Testis (tissue), 2 donors: ENCODE measurements at regions not wholly inside any gene's neighbourhood (a gene's known extent, or its start where the extent isn't known, plus 50 kb on each side); places are given as distances from the start of the nearest gene placed in this dataset.

ENCODE experiments used
- DNase-seq: peaks from one replicate; pipeline ENCODE4 v3.0.0-alpha.2; 2019
- H3K27ac ChIP-seq, 2 donors: fragments of 200-600 bp; sonication (generic); one replicate each; pipeline ENCODE4 v1.5.1; 2019
- H3K27me3 ChIP-seq: fragments of 200-600 bp; sonication (generic); one replicate; pipeline ENCODE4 v1.5.1; 2019
- H3K36me3 ChIP-seq: fragments of 200-600 bp; sonication (generic); one replicate; pipeline ENCODE4 v1.5.1; 2017; ENCODE audit warnings: low read depth; ENCODE audit errors: missing control alignments
- H3K4me1 ChIP-seq: fragments of 200-600 bp; sonication (generic); one replicate; pipeline ENCODE4 v1.5.1; 2019
- H3K4me3 ChIP-seq, 2 donors: fragments of 200-600 bp; sonication (generic); one replicate each; pipeline ENCODE4 v1.5.1; 2017 to 2019
- H3K9me3 ChIP-seq: fragments of 200-600 bp; sonication (generic); one replicate; pipeline ENCODE4 v1.5.1; 2017
- POLR2A ChIP-seq: fragments of 450-650 bp; IDR thresholded peaks from one replicate; pipeline ENCODE4 v1.6.1; 2017; ENCODE audit warnings: antibody characterized with exemption, mild to moderate bottlenecking, moderate library complexity
- WGBS, 2 donors: methylation state at CpG; one replicate each; pipeline ENCODE4 v1.1.5; 2018; 5-methylcytosine and 5-hydroxymethylcytosine counted together
- intact Hi-C: fragments of 100-400 bp; cut with DNase I; formaldehyde crosslinking; loops from one replicate; pipeline ENCODE4 v1.15.1; 2023; ENCODE audit warnings: low total_unique reads
- TF ChIP-seq, protein P1 (sequence below), 3 experiments: fragments of 450-650 bp in 2 of 3; fragments of 200-600 bp in 1 of 3; sonication (generic) in 1 of 3; IDR thresholded peaks; one replicate each; pipeline ENCODE4 v1.5.1; 2016 to 2019; ENCODE audit warnings: antibody characterized with exemption in 3 of 3, mild to moderate bottlenecking in 2 of 3, moderate library complexity in 1 of 3

DNA sequence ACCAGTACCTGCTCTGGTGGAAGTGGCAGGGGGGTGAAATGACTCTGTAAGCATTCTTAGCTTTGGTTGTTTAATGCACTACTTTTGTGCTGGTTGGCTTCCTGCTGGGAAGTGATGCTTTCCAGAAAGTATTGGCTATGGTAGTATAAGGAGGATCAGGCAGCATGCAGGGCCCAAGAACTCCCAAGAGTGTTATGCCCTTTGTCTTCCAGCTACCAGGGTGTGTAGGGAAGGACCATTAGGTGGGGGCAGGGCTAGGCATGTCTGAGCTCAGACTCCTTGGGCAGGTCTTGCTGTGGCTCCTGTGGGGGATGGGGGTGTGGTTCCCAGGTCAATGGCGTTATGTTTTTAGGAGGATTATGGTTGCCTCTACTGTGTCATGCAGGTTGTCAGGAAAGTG, 135.8 kb upstream of the TRPC7 start:
- no peak for DNase-seq
- Histone ChIP-seq H3K36me3 (no peaks in the 10 kb centered on the region), H3K4me3 (no peak overlapping the region), H3K9me3 (no peaks in the 10 kb centered on the region), H3K27me3 (no peaks in the 10 kb centered on the region), H3K4me1 (no peaks in the 10 kb centered on the region), H3K27ac (no peak overlapping the region)
- TF ChIP-seq POLR2A = no peak
- WGBS, 2 donors = no CpG with 5 or more reads among the region's 1 CpG
- intact Hi-C loops = no loop called here

DNA sequence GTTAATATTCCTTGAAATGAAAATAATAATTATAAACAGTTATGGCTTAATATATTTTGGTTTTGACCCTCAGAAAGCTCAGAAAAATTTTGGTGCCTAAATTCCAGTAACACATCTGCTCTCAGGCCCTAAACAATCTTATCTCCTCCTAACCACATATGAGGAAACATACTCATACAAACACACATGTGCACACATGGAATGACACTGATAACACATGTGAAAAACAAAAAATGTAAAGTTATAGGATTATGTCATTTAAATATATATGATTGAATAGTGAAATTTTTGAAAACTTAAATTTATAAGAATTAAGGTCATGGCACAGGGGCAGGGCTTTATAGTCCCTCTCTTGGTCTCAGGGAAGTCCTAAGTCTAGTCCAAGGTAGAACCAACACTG, 127.2 kb upstream of the TRPC7 start:
- Histone ChIP-seq H3K27me3 (no peaks in the 10 kb centered on the region), H3K36me3 (no peaks in the 10 kb centered on the region), H3K9me3 (no peaks in the 10 kb centered on the region), H3K27ac (no peak overlapping the region), H3K4me1 (no peaks in the 10 kb centered on the region), H3K4me3 (no peak overlapping the region)
- DNase-seq = no peak
- intact Hi-C loops = no loop called here
- TF ChIP-seq, protein P1, sequence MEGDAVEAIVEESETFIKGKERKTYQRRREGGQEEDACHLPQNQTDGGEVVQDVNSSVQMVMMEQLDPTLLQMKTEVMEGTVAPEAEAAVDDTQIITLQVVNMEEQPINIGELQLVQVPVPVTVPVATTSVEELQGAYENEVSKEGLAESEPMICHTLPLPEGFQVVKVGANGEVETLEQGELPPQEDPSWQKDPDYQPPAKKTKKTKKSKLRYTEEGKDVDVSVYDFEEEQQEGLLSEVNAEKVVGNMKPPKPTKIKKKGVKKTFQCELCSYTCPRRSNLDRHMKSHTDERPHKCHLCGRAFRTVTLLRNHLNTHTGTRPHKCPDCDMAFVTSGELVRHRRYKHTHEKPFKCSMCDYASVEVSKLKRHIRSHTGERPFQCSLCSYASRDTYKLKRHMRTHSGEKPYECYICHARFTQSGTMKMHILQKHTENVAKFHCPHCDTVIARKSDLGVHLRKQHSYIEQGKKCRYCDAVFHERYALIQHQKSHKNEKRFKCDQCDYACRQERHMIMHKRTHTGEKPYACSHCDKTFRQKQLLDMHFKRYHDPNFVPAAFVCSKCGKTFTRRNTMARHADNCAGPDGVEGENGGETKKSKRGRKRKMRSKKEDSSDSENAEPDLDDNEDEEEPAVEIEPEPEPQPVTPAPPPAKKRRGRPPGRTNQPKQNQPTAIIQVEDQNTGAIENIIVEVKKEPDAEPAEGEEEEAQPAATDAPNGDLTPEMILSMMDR (IDR thresholded peaks at IDR 0.05) = no peak
- no peak for TF ChIP-seq POLR2A

DNA sequence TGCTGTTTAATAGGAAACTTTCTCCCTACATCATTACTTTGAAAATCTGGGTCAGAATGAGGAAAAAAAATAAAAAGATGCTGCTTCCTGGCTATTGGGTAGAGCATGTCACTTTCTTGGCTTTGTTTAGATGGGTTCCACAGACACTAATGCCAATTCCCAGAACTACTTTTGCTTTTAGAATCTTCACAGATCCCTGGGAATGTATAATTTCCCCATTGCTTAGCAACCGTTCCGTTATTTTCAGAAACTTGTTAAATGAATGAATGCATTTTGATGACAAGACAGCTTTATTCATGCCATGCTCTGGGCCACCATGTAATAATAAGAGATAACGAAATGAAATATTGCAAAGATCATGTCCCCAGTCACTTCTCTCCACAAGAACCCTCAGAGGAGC, 126.5 kb upstream of the TRPC7 start:
- Histone ChIP-seq H3K27ac (no peak overlapping the region), H3K4me1 (no peaks in the 10 kb centered on the region), H3K9me3 (no peaks in the 10 kb centered on the region), H3K36me3 (no peaks in the 10 kb centered on the region), H3K4me3 (no peak overlapping the region), H3K27me3 (no peaks in the 10 kb centered on the region)
- no peak for TF ChIP-seq POLR2A
- TF ChIP-seq, protein P1 (IDR thresholded peaks at IDR 0.05) = no peak
- no peak for DNase-seq
- intact Hi-C loops = no loop called here
- WGBS, 2 donors = 86 to 88% methylated on average over 3 of the region's 3 CpGs

DNA sequence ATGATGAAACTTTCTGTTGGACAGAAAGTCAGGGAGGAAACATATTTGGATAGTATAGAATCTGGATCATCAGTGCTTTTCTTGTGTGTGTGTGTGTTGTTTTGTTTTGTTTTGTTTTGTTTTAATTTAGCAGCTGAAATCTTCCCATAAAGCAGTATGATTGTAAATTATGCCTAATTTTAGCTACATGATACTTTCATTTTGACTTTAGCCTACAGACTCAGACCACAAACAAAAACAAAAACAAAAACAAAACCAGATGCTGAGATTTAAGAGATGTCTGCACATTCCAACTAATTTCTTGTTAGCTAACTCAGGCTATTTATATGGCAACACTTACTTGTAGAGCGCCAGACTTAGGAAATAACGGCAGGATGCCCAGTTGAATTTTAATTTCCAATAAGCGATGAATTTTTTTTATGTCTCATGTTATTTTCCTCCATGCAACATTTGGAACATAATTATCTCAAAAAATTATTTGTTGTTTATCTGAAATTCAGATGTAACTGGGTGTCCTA, 119.5 kb upstream of the TRPC7 start:
- Histone ChIP-seq H3K4me1 (no peaks in the 10 kb centered on the region), H3K9me3 (no peaks in the 10 kb centered on the region), H3K27me3 (no peaks in the 10 kb centered on the region), H3K4me3 (no peak overlapping the region), H3K36me3 (no peaks in the 10 kb centered on the region), H3K27ac (no peak overlapping the region)
- intact Hi-C loops = no loop called here
- no peak for DNase-seq
- 88 to 92% methylated on average over 3 of the region's 3 CpGs for WGBS, 2 donors
- TF ChIP-seq, protein P1 (IDR thresholded peaks at IDR 0.05) = no peak
- no peak for TF ChIP-seq POLR2A

DNA sequence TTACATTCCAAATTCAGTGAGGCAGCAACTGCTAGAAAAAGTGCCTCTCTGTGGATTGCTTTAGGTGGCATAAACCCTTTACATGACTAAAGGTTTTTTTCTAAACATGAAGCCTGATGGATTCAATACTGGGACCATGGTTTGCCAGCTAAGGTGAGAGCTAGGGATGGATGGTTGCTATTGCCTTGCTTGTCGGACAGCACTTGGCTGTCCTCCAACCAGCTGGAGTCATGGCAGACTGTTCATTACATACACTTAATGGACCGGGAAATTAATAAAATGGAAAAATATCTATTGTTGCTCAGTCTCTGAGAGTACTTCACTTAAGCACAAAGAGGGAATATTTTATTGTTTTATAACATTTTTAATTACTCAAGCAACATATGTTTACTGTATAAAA, 116.9 kb upstream of the TRPC7 start:
- intact Hi-C loops = no loop called here
- no peak for DNase-seq
- no peaks in the 10 kb centered on the region for H3K4me1 ChIP-seq
- no peak overlapping the region for H3K27ac ChIP-seq
- no peaks in the 10 kb centered on the region for H3K9me3 ChIP-seq
- no peak for TF ChIP-seq POLR2A
- TF ChIP-seq, protein P1 (IDR thresholded peaks at IDR 0.05) = no peak
- H3K4me3 ChIP-seq = no peak overlapping the region
- H3K27me3 ChIP-seq = no peaks in the 10 kb centered on the region
- WGBS, 2 donors = 65 to 74% methylated on average over 2 of the region's 2 CpGs
- no peaks in the 10 kb centered on the region for H3K36me3 ChIP-seq
